ENCODE measurements at regions not wholly inside any gene's neighbourhood (a gene's known extent, or its start where the extent isn't known, plus 50 kb on each side); places are given as distances from the start of the nearest gene placed in this dataset.

- no CpG with 5 or more reads among the region's 1 CpG for WGBS (ENCODE audit: insufficient coverage)
- peaks cover under 1 to 18% (median 3%) of the 10 kb centered on the region in 5 experiments for H3K27me3 ChIP-seq (replicated peaks in 2 of 5; ENCODE audit: control insufficient read depth in 4 of 5, insufficient read depth in 5 of 5, low read length in 4 of 5)
- ChIA-PET CTCF (no interaction called here), POLR2A (no interaction called here)
- no peak for DNase-seq
- H3K27ac ChIP-seq (ENCODE audit: insufficient read depth in 1 of 2, low read depth in 1 of 2, low read length in 2 of 2, poor library complexity in 1 of 2, severe bottlenecking in 2 of 2): no peak overlapping the region
- H3K36me3 ChIP-seq (ENCODE audit: control insufficient read depth in 4 of 4, insufficient read depth in 4 of 4, low read length in 3 of 4): no peaks in the 10 kb centered on the region
- no peaks in the 10 kb centered on the region for H3K4me1 ChIP-seq (ENCODE audit: control extremely low read depth in 1 of 4, control insufficient read depth in 4 of 4, insufficient read depth in 4 of 4, low read length in 3 of 4)
- H3K9me3 ChIP-seq (ENCODE audit: control extremely low read depth in 1 of 5, control insufficient read depth in 4 of 5, insufficient read depth in 2 of 5, low read depth in 1 of 5, low read length in 4 of 5): peaks cover 0 to 8% (median 3%) of the 10 kb centered on the region in 5 experiments
- H3K4me3 ChIP-seq (ENCODE audit: control insufficient read depth in 1 of 7, extremely low read depth in 1 of 7, insufficient read depth in 4 of 7, low read depth in 2 of 7, low read length in 6 of 7): no peak overlapping the region
Observed at GRCh38 chr12:115898670-115899069, 378.8 kb downstream of the MED13L start.

GRCh38 chr12:115897729-115898128, 379.8 kb downstream of the MED13L start:
- WGBS (ENCODE audit: insufficient coverage): no CpG with 5 or more reads among the region's 3 CpGs
- DNase-seq: no peak
- Histone ChIP-seq H3K4me1 (ENCODE audit: control extremely low read depth in 1 of 4, control insufficient read depth in 4 of 4, insufficient read depth in 4 of 4, low read length in 3 of 4) (no peaks in the 10 kb centered on the region), H3K27ac (ENCODE audit: insufficient read depth in 1 of 2, low read depth in 1 of 2, low read length in 2 of 2, poor library complexity in 1 of 2, severe bottlenecking in 2 of 2) (no peak overlapping the region), H3K9me3 (ENCODE audit: control extremely low read depth in 1 of 5, control insufficient read depth in 4 of 5, insufficient read depth in 2 of 5, low read depth in 1 of 5, low read length in 4 of 5) (peaks cover 0 to 3% (median 0%) of the 10 kb centered on the region in 5 experiments), H3K27me3 (replicated peaks in 2 of 5; ENCODE audit: control insufficient read depth in 4 of 5, insufficient read depth in 5 of 5, low read length in 4 of 5) (peaks cover 2 to 23% (median 3%) of the 10 kb centered on the region in 5 experiments), H3K4me3 (ENCODE audit: control insufficient read depth in 1 of 7, extremely low read depth in 1 of 7, insufficient read depth in 4 of 7, low read depth in 2 of 7, low read length in 6 of 7) (no peak overlapping the region), H3K36me3 (ENCODE audit: control insufficient read depth in 4 of 4, insufficient read depth in 4 of 4, low read length in 3 of 4) (no peaks in the 10 kb centered on the region)
- ChIA-PET CTCF (no interaction called here), POLR2A (no interaction called here)

GRCh38 chr12:115895247-115895646, 382.2 kb downstream of the MED13L start:
- no peak for DNase-seq
- POLR2A ChIA-PET: no interaction called here
- H3K36me3 ChIP-seq (ENCODE audit: control insufficient read depth in 4 of 4, insufficient read depth in 4 of 4, low read length in 3 of 4): no peaks in the 10 kb centered on the region
- peaks cover 2 to 35% (median 3%) of the 10 kb centered on the region in 5 experiments for H3K27me3 ChIP-seq (replicated peaks in 2 of 5; ENCODE audit: control insufficient read depth in 4 of 5, insufficient read depth in 5 of 5, low read length in 4 of 5)
- no peak overlapping the region for H3K27ac ChIP-seq (ENCODE audit: insufficient read depth in 1 of 2, low read depth in 1 of 2, low read length in 2 of 2, poor library complexity in 1 of 2, severe bottlenecking in 2 of 2)
- H3K9me3 ChIP-seq (ENCODE audit: control extremely low read depth in 1 of 5, control insufficient read depth in 4 of 5, insufficient read depth in 2 of 5, low read depth in 1 of 5, low read length in 4 of 5): peaks cover 0 to 3% (median 0%) of the 10 kb centered on the region in 5 experiments
- H3K4me3 ChIP-seq (ENCODE audit: control insufficient read depth in 1 of 7, extremely low read depth in 1 of 7, insufficient read depth in 4 of 7, low read depth in 2 of 7, low read length in 6 of 7): no peak overlapping the region
- WGBS (ENCODE audit: insufficient coverage): 100% methylated on average over 1 of the region's 1 CpG
- CTCF ChIA-PET: no interaction called here
- H3K4me1 ChIP-seq (ENCODE audit: control extremely low read depth in 1 of 4, control insufficient read depth in 4 of 4, insufficient read depth in 4 of 4, low read length in 3 of 4): no peaks in the 10 kb centered on the region

- Histone ChIP-seq H3K4me1 (ENCODE audit: control extremely low read depth in 1 of 4, control insufficient read depth in 4 of 4, insufficient read depth in 4 of 4, low read length in 3 of 4) (no peaks in the 10 kb centered on the region), H3K4me3 (ENCODE audit: control insufficient read depth in 1 of 7, extremely low read depth in 1 of 7, insufficient read depth in 4 of 7, low read depth in 2 of 7, low read length in 6 of 7) (no peak overlapping the region), H3K9me3 (ENCODE audit: control extremely low read depth in 1 of 5, control insufficient read depth in 4 of 5, insufficient read depth in 2 of 5, low read depth in 1 of 5, low read length in 4 of 5) (peaks cover 0 to 3% (median 0%) of the 10 kb centered on the region in 5 experiments), H3K27ac (ENCODE audit: insufficient read depth in 1 of 2, low read depth in 1 of 2, low read length in 2 of 2, poor library complexity in 1 of 2, severe bottlenecking in 2 of 2) (no peak overlapping the region), H3K36me3 (ENCODE audit: control insufficient read depth in 4 of 4, insufficient read depth in 4 of 4, low read length in 3 of 4) (no peaks in the 10 kb centered on the region), H3K27me3 (replicated peaks in 2 of 5; ENCODE audit: control insufficient read depth in 4 of 5, insufficient read depth in 5 of 5, low read length in 4 of 5) (peaks cover 2 to 35% (median 3%) of the 10 kb centered on the region in 5 experiments)
- WGBS (ENCODE audit: insufficient coverage): 28% methylated on average over 3 of the region's 6 CpGs
- DNase-seq: no peak
- CTCF ChIA-PET: interaction anchor here (0.8 kb wide), 1 partner anchor 19 kb away, joined by 3 read pairs; no protein-coding TSS in a partner anchor
- POLR2A ChIA-PET: no interaction called here
Observed at GRCh38 chr12:115891556-115892164, 385.8 kb downstream of the MED13L start.

GRCh38 chr12:115886666-115887065, 390.8 kb downstream of the MED13L start:
- POLR2A ChIA-PET: no interaction called here
- WGBS (ENCODE audit: insufficient coverage): 89% methylated on average over 1 of the region's 4 CpGs
- CTCF ChIA-PET: interaction anchor here (1.8 kb wide), 1 partner anchor 30 kb away, joined by 4 read pairs; no protein-coding TSS in a partner anchor
- no peak overlapping the region for H3K27ac ChIP-seq (ENCODE audit: insufficient read depth in 1 of 2, low read depth in 1 of 2, low read length in 2 of 2, poor library complexity in 1 of 2, severe bottlenecking in 2 of 2)
- no peak for DNase-seq
- no peaks in the 10 kb centered on the region for H3K9me3 ChIP-seq (ENCODE audit: control extremely low read depth in 1 of 5, control insufficient read depth in 4 of 5, insufficient read depth in 2 of 5, low read depth in 1 of 5, low read length in 4 of 5)
- H3K4me1 ChIP-seq (ENCODE audit: control extremely low read depth in 1 of 4, control insufficient read depth in 4 of 4, insufficient read depth in 4 of 4, low read length in 3 of 4): no peaks in the 10 kb centered on the region
- H3K4me3 ChIP-seq (ENCODE audit: control insufficient read depth in 1 of 7, extremely low read depth in 1 of 7, insufficient read depth in 4 of 7, low read depth in 2 of 7, low read length in 6 of 7): no peak overlapping the region
- H3K36me3 ChIP-seq (ENCODE audit: control insufficient read depth in 4 of 4, insufficient read depth in 4 of 4, low read length in 3 of 4): no peaks in the 10 kb centered on the region
- H3K27me3 ChIP-seq (replicated peaks in 2 of 5; ENCODE audit: control insufficient read depth in 4 of 5, insufficient read depth in 5 of 5, low read length in 4 of 5): peaks cover 2 to 38% (median 7%) of the 10 kb centered on the region in 5 experiments

GRCh38 chr12:115885040-115885690, 392.3 kb downstream of the MED13L start:
- WGBS (ENCODE audit: insufficient coverage): 86% methylated on average over 12 of the region's 12 CpGs
- no peak for DNase-seq
- H3K9me3 ChIP-seq (ENCODE audit: control extremely low read depth in 1 of 5, control insufficient read depth in 4 of 5, insufficient read depth in 2 of 5, low read depth in 1 of 5, low read length in 4 of 5): no peaks in the 10 kb centered on the region
- H3K36me3 ChIP-seq (ENCODE audit: control insufficient read depth in 4 of 4, insufficient read depth in 4 of 4, low read length in 3 of 4): no peaks in the 10 kb centered on the region
- POLR2A ChIA-PET: no interaction called here
- H3K4me1 ChIP-seq (ENCODE audit: control extremely low read depth in 1 of 4, control insufficient read depth in 4 of 4, insufficient read depth in 4 of 4, low read length in 3 of 4): no peaks in the 10 kb centered on the region
- H3K4me3 ChIP-seq (ENCODE audit: control insufficient read depth in 1 of 7, extremely low read depth in 1 of 7, insufficient read depth in 4 of 7, low read depth in 2 of 7, low read length in 6 of 7): no peak overlapping the region
- H3K27ac ChIP-seq (ENCODE audit: insufficient read depth in 1 of 2, low read depth in 1 of 2, low read length in 2 of 2, poor library complexity in 1 of 2, severe bottlenecking in 2 of 2): no peak overlapping the region
- CTCF ChIA-PET: no interaction called here
- peaks cover 2 to 36% (median 12%) of the 10 kb centered on the region in 5 experiments for H3K27me3 ChIP-seq (replicated peaks in 2 of 5; ENCODE audit: control insufficient read depth in 4 of 5, insufficient read depth in 5 of 5, low read length in 4 of 5)

- no peak for DNase-seq
- no peak overlapping the region for H3K4me3 ChIP-seq (ENCODE audit: control insufficient read depth in 1 of 7, extremely low read depth in 1 of 7, insufficient read depth in 4 of 7, low read depth in 2 of 7, low read length in 6 of 7)
- H3K27me3 ChIP-seq (replicated peaks in 2 of 5; ENCODE audit: control insufficient read depth in 4 of 5, insufficient read depth in 5 of 5, low read length in 4 of 5): peaks cover 2 to 48% (median 12%) of the 10 kb centered on the region in 5 experiments
- no peaks in the 10 kb centered on the region for H3K4me1 ChIP-seq (ENCODE audit: control extremely low read depth in 1 of 4, control insufficient read depth in 4 of 4, insufficient read depth in 4 of 4, low read length in 3 of 4)
- H3K9me3 ChIP-seq (ENCODE audit: control extremely low read depth in 1 of 5, control insufficient read depth in 4 of 5, insufficient read depth in 2 of 5, low read depth in 1 of 5, low read length in 4 of 5): no peaks in the 10 kb centered on the region
- no peaks in the 10 kb centered on the region for H3K36me3 ChIP-seq (ENCODE audit: control insufficient read depth in 4 of 4, insufficient read depth in 4 of 4, low read length in 3 of 4)
- POLR2A ChIA-PET: no interaction called here
- no peak overlapping the region for H3K27ac ChIP-seq (ENCODE audit: insufficient read depth in 1 of 2, low read depth in 1 of 2, low read length in 2 of 2, poor library complexity in 1 of 2, severe bottlenecking in 2 of 2)
- CTCF ChIA-PET: no interaction called here
Observed at GRCh38 chr12:115882936-115883335, 394.6 kb downstream of the MED13L start.
